MM.1S (cell line): ENCODE measurements at regions not wholly inside any gene's neighbourhood (a gene's known extent, or its start where the extent isn't known, plus 50 kb on each side); places are given as distances from the start of the nearest gene placed in this dataset.

ENCODE experiments used
- EZH2 ChIP-seq: fragments of 300-600 bp; sonication (generic); optimal IDR thresholded peaks from 2 replicates; pipeline ENCODE3; 2017; ENCODE audit warnings: low read depth, mild to moderate bottlenecking, antibody characterized with exemption, low read length, mixed read lengths
- EZH2phosphoT487 ChIP-seq: fragments of 300-600 bp; sonication (generic); IDR thresholded peaks from 2 replicates; pipeline ENCODE4 v1.6.1; 2018; ENCODE audit warnings: antibody characterized with exemption, low read length
- TF ChIP-seq, protein P1 (sequence below): fragments of 300-600 bp; sonication (generic); IDR thresholded peaks from 2 replicates; pipeline ENCODE4 v1.5.1; 2016; ENCODE audit warnings: antibody characterized with exemption, low read length, mixed read lengths

- TF ChIP-seq, protein P1, sequence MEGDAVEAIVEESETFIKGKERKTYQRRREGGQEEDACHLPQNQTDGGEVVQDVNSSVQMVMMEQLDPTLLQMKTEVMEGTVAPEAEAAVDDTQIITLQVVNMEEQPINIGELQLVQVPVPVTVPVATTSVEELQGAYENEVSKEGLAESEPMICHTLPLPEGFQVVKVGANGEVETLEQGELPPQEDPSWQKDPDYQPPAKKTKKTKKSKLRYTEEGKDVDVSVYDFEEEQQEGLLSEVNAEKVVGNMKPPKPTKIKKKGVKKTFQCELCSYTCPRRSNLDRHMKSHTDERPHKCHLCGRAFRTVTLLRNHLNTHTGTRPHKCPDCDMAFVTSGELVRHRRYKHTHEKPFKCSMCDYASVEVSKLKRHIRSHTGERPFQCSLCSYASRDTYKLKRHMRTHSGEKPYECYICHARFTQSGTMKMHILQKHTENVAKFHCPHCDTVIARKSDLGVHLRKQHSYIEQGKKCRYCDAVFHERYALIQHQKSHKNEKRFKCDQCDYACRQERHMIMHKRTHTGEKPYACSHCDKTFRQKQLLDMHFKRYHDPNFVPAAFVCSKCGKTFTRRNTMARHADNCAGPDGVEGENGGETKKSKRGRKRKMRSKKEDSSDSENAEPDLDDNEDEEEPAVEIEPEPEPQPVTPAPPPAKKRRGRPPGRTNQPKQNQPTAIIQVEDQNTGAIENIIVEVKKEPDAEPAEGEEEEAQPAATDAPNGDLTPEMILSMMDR, result no peak
- TF ChIP-seq EZH2phosphoT487 (no peak), EZH2 (no peak)
Measured at GRCh38 chr2:22199994-22200393, 1076.2 kb downstream of the TDRD15 start.
